CD4-positive, alpha-beta T cell treated with Interleukin-21 for 1 hour (primary cell): ENCODE measurements at regions not wholly inside any gene's neighbourhood (a gene's known extent, or its start where the extent isn't known, plus 50 kb on each side); places are given as distances from the start of the nearest gene placed in this dataset.
"Not testable (repeated sequence)": the region's sequence is repeated elsewhere in the genome, so short reads cannot be mapped to it uniquely, and the experiment has no call there.

Experiments
- DNase-seq: peaks from one replicate; pipeline ENCODE4 v3.0.0-alpha.2; 2020

DNA sequence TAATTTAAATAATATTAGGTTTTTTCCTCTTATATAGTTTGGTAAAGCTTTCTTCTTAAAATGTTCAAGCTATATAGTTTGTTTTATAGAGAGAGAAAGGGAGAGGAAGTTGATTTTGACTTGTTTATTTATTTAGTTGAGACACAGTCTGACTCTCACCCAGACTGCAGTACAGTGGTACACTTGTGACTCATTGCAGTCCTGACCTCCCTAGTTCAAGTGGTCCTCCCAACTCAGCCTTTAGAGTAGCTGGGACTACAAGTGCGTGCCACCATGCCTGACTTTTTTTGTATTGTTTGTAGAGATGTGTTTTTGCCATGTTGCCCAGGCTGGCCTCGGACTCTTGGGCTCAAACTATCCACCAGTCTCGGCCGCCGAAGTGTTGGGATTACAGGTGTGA, 187.4 kb upstream of the TGIF2LY start:
- not testable (repeated sequence) for DNase-seq

DNA sequence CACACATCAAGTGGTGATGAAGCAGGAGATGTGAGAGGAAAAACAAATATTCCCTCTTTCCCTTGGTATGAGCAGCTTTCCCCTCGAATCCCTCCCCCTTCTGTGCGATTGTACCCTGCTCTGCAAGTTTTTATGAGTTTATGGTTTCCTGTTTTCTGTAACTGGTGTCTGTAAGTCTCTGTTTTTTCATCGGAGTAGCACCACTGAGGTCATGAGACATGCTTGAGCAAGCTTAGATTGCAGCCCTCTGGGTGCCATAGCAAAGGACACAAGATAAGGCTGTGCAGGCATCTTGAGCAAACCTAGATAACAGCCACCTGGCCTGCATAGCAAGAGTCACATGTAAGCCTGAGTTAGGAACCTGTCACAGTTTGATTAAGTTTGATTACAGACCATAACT, 174.6 kb upstream of the TGIF2LY start:
- DNase-seq = not testable (repeated sequence)

DNA sequence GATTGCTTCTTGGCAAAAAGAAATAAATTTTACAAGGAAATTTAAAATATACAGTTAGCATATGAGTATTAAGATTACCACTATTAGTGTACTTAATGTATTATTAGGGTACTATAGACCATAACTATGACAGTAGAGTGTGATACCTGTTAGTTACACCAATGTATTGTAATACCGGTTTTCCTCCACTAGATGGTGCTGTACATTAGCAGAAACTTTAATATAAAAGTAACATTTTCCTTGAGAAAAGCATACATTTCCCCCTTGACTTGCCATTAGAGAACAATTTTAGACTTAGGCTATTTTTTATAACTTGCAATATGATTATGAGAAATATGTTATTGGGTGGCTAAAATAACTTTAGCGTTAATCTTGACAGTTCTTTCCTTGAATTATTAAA, 173.3 kb upstream of the TGIF2LY start:
- DNase-seq = peak; percentile 22

DNA sequence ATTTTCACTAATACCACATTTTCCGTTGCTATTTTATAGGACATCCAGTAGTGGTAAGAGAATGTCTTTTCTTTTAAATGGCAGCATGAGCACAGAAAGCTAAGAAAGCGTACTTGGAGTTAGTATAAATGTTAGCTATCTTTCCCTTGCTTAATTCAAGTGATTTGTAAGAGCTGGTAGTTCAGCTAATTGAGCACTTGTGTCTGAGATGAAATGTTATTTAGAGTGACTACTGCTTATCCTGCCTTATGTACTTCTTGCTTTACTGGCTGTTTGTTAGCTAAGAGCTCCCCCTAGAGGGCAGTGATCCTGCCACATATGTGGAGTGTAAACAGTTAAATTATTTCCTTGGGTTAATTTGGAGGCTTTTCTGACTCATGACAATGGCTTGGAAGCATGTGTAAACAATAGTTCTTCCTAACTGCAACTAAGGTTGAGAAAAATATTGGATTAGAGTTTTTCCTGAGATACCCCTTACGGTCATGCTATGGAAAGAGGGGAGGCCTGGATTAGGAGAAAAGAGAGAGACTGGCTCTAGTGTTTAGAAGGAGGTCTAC, 171.9 kb upstream of the TGIF2LY start:
- not testable (repeated sequence) for DNase-seq

DNA sequence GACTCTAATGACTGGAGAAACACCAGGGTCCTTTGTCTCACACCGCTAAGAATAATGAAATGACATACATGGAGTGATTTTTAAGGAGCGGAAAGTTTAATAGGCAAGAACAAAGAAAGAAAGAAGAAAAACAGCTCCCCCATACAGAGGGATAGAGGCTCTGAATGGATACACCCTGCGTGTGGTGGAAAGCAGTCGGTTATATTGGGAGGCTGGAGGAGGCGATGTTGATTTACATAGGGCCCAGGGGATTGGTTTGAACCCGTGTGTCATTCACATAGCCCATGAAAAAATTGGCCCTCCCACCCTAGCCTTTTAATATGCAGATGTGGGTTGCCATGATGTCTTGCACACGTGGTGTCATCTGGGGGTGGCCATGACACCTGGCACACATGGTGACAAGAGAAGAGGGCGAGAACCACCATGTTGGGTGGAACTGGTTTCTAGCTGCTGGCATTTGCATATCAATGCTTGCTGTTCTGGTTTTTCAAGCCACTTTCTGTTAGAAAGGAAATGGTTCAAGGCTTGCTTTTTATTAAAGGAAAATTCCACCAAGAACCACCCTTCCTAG, 168.5 kb upstream of the TGIF2LY start:
- DNase-seq = not testable (repeated sequence)
